ENCODE measurements at regions not wholly inside any gene's neighbourhood (a gene's known extent, or its start where the extent isn't known, plus 50 kb on each side); places are given as distances from the start of the nearest gene placed in this dataset.
"Not testable (repeated sequence)": the region's sequence is repeated elsewhere in the genome, so short reads cannot be mapped to it uniquely, and the experiment has no call there.

DNA sequence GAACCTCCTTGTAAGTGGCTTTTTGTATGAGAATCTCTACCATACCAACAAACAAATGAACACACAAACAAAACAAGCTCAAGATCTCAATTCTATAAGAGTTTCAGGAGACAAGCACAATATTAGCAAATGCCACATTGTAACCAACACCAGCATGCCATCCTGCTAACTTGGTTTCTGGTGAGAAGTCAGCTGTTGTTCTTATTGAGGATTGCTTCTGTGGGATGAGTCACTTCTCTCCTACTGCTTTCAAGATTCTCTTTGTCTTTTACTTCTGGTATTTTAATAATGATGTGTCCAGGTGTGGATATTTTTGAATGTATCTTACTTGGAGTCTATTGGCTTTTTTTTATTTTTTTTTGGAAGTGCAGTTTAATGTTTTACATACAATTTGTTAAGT is 131.7 kb downstream of the BCL2L11 start:
- DNase-seq = no peak

DNA sequence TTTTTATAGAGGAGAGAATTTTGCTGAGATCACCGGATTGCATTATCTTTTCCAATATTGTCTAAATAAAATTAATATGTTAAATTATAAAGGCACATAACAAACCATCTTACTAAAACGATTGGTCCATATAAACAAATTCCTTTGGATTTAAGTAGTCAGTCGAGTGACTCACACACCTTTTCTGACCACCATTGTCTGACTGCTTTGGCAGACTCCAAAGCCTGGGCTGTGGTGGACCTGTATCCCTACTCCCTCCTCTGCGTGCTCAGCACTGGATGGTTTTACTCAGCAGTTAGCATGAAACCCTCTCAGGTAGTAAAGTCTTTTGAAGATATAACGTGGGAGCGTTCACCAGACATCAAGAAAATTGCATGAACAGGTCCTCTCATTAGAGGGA is 134.2 kb downstream of the BCL2L11 start:
- DNase-seq = not testable (repeated sequence)

DNA sequence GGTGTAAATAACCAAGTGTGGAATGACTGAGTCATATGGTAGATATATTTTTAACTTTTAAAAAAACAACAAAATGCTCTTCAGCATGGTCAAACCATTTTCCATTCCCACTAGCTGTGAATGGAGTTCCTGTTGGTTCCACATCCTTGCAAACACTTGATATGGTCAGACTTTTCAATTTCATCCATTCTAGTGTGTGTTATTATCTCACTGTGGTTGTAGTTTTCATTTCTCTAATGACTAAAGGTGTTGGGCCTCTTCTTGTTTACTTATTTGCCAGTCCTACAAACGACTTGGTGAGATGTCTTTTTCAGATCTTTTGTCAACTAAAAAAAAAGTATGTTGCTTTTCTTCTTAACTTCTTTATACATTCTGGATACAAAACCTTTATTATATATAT is 135.9 kb downstream of the BCL2L11 start:
- DNase-seq = not testable (repeated sequence)

DNA sequence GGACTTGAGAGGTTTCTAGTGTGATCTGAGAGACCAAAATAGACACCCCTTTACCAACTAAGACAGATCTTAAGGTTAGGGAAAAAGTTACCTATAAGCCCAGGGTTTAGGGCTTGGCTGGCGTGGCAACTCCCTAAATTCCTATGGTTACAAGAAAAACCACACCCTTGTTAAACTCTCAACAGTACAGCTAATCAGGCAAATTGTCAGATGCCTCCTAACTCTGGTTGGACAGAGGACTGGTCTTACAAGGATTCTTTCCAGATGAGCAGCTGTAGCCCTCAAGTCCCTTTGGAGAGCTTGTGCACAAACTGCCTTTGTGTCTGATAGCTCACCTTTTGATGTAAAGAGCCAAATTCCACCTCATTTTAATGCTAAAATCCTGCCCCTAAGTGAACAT is 136.9 kb downstream of the BCL2L11 start:
- DNase-seq = not testable (repeated sequence)

DNA sequence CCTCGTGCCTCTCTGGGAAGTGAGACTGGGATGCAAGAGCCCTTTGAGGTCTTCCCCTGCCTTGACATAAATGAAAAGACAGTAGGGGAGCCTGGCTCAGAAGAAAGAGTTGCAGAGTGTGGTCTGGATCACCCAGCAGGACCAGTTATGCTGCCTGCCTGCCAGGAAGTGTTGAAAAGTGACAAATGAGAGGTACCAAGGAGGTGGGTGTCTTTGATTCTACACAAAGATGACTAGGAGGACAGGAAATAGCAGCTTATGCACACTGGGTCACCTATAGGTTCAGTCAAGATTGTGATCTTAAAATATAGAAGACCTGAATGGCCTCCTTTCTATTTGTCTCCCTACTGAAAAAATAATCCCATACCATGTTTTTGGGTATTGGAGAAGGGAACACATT is 137.6 kb downstream of the BCL2L11 start:
- DNase-seq = not testable (repeated sequence)

DNA sequence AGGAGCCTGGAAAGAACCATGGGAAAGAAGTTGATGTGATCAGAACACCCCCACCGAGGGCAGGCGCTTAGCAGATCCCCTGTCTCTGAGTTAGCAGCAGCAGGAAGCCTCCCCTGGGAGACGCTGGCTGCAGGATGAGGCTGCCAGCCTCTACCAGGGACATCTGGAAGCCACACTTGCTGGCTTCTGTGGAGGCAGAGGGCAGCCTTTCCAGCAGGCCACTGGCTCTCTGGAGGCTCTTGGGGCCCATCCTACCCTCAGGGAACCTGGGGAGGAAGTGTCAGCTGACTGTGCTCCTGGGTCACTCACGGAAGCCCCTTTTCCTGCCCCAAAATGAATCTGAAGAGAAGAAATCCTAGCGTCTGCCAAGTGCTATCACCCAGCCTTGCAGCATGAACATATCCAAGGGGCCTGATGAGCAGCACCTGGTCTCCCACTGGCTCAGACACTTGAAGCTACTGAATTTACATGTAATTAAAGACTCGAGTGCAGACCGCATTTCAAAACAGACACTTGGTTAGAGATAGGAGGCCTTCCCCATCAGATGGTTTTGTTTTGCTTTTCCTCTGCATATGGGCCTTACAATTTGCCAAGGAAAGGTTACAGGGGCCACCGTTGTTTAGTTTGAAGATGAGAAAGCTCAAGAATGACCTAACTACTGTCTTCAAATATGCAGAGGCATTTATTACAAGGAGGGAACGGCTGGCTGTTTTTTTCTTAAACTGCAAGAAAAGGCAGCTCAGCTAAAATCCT is 142.1 kb downstream of the BCL2L11 start:
- DNase-seq = not testable (repeated sequence)

DNA sequence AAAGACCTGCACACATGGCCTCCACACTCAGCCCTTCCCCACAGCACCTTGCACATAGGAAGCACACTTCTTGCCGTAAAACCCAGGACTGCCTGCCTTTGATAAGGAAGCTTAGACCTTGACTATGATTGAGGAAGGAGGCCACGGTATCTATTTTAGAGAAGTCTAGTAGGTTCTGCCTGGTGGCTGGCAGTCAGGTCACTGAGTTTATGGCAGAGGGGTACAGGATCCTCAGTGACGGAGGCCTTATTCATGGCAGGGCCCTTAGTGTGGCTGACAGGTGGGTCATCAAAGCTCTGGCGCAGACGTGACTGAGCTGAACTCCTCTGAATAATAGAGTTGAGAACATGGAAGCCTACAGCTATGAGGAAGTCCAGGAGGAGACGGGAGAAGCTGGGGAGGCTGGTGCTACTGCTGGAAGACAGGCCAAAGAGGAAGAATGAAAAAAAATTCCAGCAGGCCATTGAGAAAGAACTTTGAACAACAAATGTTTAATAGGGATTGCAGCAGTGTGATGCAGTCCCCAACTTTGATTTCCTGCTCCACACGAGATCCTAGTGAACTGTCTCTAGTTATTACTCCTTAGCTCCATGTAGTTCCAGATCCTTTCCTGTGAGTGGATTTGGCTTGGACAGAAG is 142.8 kb downstream of the BCL2L11 start:
- not testable (repeated sequence) for DNase-seq

DNA sequence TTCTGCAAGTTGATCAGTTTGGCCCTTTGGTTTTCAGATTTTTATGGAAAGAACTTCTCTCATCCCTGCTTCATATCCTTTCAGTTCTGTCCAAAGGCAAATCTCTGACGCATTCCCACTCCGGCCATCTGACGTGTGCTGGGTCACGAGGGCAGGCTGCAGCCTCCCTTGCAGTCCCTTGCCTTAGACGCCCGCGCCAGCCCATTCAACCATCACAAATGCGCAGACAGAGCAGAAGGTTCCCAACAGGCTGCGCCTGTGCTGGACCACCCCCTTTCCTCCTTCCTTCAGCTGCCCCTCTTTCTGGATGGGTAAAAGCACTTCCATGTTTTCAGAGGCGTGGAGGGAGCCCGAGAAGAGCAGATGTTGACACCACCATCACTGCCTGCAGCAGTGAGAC is 144.2 kb downstream of the BCL2L11 start:
- not testable (repeated sequence) for DNase-seq

DNA sequence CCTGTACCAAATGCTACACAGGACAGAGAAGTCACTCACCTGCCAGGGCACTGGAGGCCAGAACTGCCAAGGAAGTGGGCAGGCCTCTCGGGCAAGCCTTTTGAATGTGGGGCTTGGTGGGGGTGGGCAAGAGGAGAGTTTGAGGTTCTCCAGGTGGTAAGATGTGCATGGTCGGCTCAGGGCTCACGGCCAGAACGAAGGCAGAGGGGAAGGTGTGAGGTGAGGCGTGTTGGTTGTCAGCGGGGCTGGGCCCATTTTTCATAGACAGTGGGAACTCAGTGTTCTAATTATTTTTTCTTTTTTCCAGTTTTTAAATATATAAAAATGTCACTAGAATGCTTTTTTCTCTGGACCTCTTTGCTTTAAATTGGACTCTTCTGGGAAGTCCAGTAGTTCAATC is 145.8 kb downstream of the BCL2L11 start:
- DNase-seq = not testable (repeated sequence)

DNA sequence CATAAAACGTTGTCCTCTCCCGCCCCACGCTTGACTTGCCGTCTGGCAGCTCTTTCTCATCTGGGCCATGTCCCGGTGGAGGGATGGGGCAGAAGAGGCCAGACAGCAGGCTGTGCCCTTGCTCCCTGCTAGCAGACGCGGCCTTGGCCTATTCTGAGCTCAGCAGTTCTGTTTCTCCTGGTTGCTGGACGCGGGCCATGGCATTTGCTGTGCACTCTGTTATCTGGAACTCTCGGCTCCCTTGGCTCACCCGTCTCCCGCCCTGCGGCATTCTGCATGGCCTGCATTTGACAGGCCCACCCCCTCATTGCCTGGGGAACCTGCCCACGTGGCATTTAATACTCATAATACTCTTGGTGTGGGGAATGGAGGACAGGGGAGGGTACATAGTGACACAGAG is 146.3 kb downstream of the BCL2L11 start:
- DNase-seq = not testable (repeated sequence)

DNA sequence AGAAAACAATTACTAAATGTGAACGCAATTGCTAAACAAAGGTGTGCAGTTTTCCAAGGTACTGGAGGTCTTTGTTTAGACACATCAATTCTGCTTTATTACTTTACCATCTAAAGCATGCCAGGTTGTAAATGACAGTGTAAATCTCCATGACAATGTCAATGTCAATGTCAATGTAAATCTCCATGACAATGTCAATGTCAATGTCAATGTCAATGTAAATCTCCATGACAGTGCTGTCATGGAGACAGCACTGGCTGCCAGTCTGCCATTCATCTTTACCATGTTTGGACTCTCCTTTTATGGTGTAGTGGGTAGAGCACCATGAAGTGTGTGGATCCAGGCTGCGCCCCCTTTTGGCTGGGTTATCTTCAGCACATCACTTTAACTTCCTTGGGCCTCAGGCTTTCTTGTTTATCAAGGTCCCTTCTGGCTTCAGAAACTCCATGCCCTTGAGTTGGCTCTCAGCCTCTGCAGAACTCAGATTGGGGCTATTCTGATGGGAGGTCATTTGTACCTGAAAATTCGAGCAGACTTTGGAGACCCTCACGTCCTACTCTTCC is 149.1 kb downstream of the BCL2L11 start:
- DNase-seq = not testable (repeated sequence)

DNA sequence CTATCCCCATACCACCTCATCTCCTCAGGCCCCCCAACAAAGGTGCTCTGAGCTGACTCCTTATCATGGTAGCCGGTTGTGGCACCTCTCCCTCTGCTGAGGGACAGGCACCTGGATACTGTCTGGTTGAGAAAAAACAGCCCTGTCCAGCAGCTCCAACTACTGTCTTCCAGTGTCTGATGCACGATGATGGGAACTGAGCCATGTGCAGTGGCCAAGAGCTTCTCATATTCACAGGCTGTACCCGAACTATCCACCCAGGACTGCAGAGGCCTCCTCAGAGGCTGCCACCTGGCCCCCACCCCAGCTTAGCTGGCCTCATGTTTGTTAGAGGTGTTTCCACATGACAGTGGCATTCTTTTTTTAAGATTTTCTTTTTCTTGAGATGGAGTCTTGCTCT is 149.9 kb downstream of the BCL2L11 start:
- not testable (repeated sequence) for DNase-seq

DNA sequence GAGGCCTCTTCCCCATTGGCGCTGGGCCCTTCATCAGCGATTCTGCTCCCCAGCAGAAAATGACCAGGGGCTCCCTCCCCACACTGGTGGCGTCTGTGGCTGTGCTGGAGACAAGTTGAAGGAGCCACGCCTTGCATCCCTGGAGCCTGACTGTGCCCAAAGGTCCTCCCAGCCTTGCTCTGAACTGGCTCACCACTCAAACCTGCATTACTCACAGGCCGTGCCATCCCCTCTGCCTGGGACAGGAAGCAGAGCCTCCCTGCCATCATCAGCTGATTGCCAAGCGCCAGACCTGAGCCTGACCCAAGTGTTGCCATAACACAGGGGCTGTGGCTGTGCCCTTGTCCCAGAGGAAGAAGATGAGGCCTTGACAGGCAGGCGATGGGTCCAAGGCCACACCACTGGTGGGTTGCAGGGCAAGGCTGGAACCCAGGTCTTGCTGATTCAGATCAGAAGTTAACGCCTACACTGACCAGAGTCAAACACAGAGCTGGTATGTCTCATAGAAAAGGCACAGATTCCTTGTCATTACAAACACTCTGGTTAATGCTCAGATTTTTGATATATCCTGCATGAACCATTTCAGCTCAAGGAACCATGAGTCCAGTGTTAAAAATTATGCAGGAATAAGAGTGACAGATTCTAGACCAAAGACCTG is 151.1 kb downstream of the BCL2L11 start:
- DNase-seq = not testable (repeated sequence)

DNA sequence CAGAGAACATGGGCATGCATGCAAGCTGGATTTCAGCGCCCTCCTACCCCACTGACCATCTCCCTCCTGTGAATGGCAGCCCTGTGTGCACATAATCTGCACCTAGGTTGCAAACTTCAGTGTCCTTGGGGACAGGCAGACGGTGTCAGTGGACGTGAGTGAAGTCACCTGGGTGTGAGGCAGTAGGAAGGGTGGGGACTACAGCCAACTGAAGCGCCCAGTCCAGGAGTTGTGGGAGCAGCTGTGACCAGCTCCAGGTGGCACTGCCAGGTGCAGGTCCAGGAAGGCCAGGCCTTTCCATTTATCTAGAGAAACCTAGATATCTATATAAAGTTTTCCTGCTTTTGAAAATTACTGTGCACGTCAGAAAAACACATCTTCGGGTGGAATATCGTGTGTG is 152.3 kb downstream of the BCL2L11 start:
- DNase-seq = not testable (repeated sequence)

DNA sequence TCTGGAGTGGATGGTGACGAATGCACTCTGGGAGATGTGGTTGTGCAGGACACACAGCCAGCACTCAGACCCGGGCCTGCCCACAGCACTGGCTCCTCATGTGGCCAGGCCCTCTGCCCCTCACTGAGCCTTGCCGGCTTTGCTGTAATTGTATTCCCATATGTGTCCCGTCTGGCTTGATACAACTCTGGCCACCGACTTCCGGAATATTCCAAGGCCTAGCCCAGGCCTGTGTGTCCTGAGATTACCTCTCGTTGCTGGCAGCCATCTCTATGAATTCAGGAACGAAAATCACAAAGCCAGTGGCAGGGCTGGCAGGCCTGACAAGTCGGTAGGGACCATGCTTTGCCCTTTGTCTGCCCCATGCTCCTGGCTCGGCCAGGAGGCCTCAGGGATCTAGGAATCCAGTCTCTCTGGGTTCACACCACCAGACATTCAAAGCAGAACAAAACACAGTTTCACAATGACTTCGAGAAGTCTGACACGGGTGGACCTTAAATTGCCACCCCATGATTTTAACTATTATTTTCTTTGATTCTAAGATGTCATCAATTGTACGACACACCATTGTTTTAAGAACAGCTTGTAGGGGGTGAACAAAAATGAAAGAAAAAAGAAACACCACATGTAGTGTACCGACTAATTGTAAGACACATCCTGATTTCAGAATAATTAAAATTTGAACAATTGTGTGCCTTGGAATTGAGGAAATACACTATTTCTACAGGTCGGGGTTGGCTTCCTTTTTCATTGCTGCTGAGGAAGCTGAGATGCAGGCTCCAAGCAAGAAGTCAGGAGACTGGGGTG is 154.5 kb downstream of the BCL2L11 start:
- not testable (repeated sequence) for DNase-seq

DNA sequence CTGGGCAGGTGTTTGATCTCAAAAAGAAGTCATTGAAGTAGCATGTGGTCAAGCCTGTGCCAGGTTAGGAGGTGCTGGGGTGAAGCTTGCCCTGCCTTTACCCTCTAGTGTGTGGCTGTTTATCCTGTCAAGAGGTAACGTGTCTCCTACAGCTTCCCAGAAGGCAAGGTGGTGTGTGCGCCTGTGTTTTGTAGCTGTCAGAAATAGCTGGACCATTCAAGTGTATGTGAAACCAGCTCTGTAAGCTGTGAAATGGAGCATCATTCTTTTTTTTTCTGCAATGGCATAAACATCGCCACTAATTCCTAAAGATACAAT is 155.1 kb downstream of the BCL2L11 start:
- not testable (repeated sequence) for DNase-seq

DNA sequence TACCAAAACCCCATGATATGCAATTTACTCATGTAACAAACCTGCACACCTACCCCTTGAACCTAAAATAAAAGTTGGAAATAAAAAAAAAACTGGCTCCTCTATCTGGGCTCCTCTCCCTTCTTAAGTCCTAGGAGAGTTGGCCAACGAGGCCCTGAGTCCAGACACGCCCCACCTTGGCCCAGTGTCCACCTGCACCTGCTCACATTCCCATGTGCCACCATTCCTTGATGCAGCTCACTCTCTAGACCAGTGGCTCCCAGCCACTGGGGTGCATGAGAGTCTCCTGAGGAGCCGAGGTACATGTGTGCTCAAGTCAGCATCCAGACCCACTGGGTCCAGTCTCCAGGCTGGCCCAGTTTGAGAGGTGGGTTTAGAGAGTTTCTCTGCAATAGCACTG is 157.4 kb downstream of the BCL2L11 start:
- not testable (repeated sequence) for DNase-seq

DNA sequence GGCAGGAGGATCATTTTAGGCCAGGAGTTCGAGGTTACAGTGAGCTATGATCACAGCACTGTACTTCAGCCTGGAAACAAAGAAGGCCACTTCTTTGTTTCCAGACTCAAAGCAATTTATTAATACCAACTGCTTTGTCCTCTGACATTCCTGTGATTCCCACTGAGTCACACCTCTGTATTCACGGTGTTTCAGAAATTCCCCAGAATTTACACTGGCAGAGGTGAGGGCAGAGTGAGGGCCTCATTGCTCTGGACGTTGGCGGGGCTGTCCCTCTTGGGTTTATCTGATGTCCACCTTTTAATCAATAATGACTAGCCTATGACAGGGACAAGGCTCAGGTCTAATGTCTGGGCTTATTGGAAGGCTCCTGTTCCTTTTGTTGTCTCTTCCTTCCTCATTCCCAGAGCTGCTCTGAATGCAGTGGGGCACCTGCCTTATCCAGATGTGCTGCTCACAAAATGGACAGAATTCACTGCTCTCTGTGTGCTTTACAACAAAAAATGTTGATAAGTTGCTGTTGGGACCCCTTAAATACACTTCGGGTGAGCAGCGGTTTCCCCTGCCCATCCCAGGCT is 160.1 kb downstream of the BCL2L11 start:
- DNase-seq = not testable (repeated sequence)

DNA sequence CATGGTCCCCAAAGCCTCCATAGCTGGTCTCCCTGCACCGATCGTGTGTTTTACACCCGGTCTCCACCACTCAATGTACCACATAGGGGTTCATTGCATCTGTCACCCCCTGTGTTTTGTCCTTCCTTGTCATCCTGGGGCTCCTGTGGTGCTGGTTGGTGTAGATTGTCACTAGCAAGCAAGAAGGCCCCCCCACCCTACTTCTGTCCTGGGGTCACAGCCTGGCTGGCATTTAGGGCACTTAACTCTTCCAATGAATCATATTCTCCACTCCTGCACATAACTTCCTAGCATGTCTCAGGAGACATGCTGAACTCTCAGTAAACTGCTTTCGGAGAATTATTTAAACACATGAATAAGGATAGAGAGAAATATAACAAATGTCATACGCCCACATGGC is 161.4 kb downstream of the BCL2L11 start:
- not testable (repeated sequence) for DNase-seq

DNA sequence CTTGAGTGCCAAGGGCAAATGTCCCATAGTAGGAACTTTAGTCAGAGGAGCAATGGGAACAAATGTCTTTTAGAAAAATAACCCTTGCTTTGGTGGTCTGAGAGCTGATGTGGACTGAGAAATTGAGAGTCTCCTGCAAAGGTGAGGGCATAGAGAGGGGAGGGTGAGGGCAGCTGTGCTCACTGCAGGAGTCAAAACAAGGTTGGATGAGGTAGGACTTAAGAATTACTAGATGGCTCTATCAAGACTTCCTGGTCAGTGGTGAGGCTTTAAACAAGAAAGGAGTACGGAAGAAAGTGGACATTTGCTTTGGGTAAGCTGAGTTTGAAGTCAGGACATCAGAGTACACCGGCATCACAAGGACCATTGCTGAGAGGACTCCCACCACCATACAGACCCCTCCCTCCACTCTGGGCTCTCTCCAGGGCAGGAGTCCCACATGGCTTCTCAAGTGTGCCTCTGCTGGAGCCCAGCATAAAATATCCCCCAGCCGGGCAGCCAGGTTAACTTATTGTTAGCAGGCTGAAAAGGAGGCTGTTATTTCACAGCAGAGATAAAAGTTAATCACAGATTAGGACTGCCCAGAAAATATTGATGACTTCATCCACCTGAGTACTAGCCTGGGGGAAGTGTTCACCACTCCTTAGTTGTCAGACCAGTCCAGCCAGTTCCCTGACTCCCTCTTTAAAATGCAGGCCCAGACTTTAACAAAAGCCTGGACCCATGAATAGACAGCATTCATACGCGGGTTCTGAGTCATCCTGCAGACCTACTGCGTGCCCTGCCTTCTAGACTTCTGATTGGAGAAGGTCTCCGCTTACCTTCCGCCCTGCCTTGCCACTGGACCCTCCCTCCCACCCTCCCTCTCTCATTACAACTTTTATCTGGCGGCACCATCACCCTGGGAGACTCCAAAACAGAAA is 167.2 kb downstream of the BCL2L11 start:
- DNase-seq = not testable (repeated sequence)

DNA sequence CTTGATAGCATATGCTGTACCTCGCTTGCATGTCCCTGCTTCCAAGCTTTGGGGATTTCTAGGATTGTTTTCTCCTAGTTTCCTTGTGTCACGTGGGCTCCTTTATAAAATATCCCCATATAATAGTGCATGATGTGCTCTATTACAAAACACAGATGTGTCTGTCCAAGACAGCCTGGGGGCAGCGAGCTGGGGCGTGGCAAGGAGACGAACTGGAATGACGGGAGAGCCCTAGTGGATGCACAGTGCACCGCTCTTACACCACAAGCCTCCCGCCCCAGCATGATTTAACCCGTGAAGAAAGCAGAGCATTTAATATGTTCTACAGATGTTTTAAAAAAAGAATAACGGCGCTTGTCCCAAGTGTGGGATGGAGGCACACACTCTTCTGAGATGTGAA is 169.7 kb downstream of the BCL2L11 start:
- not testable (repeated sequence) for DNase-seq
